ENCODE measurements at regions not wholly inside any gene's neighbourhood (a gene's known extent, or its start where the extent isn't known, plus 50 kb on each side); places are given as distances from the start of the nearest gene placed in this dataset.

GRCh38 chr1:5513179-5513578 is 479.0 kb downstream of the NPHP4 start:
- CTCF ChIA-PET, result no interaction called here
- no peak for DNase-seq (ENCODE audit: extremely low spot score)
- TF ChIP-seq NFRKB (IDR thresholded peaks at IDR 0.05) (no peak), FOXK2 (IDR thresholded peaks at IDR 0.05) (no peak), FOXM1 (IDR thresholded peaks at IDR 0.05; ENCODE audit: borderline replicate concordance) (no peak), TARDBP (IDR thresholded peaks at IDR 0.05) (no peak), L3MBTL2 (conservative IDR thresholded peaks at IDR 0.05) (no peak), ARNT (IDR thresholded peaks at IDR 0.05) (no peak), FOXA1 (IDR thresholded peaks at IDR 0.05) (no peak), BHLHE40 (IDR thresholded peaks at IDR 0.05; ENCODE audit: borderline replicate concordance) (no peak), HDGF (IDR thresholded peaks at IDR 0.05; ENCODE audit: borderline replicate concordance) (no peak), CTBP1 (IDR thresholded peaks at IDR 0.05; ENCODE audit: borderline replicate concordance) (no peak), ZNF384 (IDR thresholded peaks at IDR 0.05) (no peak)
- TF ChIP-seq, protein P1, sequence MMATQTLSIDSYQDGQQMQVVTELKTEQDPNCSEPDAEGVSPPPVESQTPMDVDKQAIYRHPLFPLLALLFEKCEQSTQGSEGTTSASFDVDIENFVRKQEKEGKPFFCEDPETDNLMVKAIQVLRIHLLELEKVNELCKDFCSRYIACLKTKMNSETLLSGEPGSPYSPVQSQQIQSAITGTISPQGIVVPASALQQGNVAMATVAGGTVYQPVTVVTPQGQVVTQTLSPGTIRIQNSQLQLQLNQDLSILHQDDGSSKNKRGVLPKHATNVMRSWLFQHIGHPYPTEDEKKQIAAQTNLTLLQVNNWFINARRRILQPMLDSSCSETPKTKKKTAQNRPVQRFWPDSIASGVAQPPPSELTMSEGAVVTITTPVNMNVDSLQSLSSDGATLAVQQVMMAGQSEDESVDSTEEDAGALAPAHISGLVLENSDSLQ (IDR thresholded peaks at IDR 0.05), result no peak
- POLR2A ChIA-PET, result no interaction called here

DNA sequence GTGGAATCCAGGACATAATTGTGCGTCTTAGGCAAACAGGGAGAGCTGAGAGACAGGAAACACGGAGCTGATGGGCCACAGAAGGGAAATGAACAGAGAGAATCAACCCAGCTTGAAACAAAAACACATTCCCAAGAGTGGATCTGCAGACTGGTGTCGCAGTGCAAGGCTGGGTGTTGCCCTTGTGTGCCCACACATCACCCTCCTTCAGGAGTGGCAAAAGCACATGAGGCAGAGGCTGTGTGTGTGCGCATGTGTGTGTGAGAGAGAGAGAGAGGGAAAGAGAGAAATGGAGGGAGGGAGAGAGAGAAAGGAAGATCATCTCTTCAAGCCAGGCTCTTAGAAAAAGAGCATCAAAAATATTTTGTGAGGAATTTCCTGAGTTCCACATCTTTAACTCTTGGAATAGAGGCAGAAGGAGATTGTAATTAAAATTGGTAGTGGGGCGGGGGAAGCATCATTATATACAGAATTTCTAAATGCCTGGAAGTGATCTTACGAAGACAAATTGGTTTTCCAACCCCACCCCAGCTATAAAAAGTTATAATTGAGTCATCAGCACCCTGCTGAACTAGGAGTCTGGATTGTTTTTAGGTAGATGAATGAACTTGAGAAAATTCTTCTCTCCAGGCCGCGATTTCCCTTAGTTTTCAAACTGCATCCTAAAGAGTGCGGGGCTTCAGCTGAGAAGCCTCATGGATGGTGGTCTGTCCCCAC is 480.7 kb downstream of the NPHP4 start:
- TF ChIP-seq TARDBP (IDR thresholded peaks at IDR 0.05), result no peak
- no peak for TF ChIP-seq CTBP1 (IDR thresholded peaks at IDR 0.05; ENCODE audit: borderline replicate concordance)
- TF ChIP-seq L3MBTL2 (conservative IDR thresholded peaks at IDR 0.05), result no peak
- TF ChIP-seq FOXK2 (IDR thresholded peaks at IDR 0.05), result no peak
- no peak for TF ChIP-seq NFRKB (IDR thresholded peaks at IDR 0.05)
- no peak for TF ChIP-seq HDGF (IDR thresholded peaks at IDR 0.05; ENCODE audit: borderline replicate concordance)
- no peak for TF ChIP-seq ELF4 (IDR thresholded peaks at IDR 0.05)
- no peak for TF ChIP-seq LEF1 (IDR thresholded peaks at IDR 0.05; ENCODE audit: borderline replicate concordance)
- no peak for TF ChIP-seq ZNF384 (IDR thresholded peaks at IDR 0.05)
- no peak for TF ChIP-seq SP1 (IDR thresholded peaks at IDR 0.05)
- TF ChIP-seq, protein P1 (IDR thresholded peaks at IDR 0.05), result no peak
- TF ChIP-seq FOXM1 (IDR thresholded peaks at IDR 0.05; ENCODE audit: borderline replicate concordance), result no peak
- no peak for TF ChIP-seq ARNT (IDR thresholded peaks at IDR 0.05)
- TF ChIP-seq BHLHE40 (IDR thresholded peaks at IDR 0.05; ENCODE audit: borderline replicate concordance), result no peak
- no peak for TF ChIP-seq SUZ12 (IDR thresholded peaks at IDR 0.05)
- TF ChIP-seq FOXA1 (IDR thresholded peaks at IDR 0.05), result no peak
- DNase-seq (ENCODE audit: extremely low spot score), result no peak
- CTCF ChIA-PET, result interaction anchor here (1.9 kb wide), 1 partner anchor 234 kb away, joined by 9 read pairs; no protein-coding TSS in a partner anchor
- POLR2A ChIA-PET, result no interaction called here

DNA sequence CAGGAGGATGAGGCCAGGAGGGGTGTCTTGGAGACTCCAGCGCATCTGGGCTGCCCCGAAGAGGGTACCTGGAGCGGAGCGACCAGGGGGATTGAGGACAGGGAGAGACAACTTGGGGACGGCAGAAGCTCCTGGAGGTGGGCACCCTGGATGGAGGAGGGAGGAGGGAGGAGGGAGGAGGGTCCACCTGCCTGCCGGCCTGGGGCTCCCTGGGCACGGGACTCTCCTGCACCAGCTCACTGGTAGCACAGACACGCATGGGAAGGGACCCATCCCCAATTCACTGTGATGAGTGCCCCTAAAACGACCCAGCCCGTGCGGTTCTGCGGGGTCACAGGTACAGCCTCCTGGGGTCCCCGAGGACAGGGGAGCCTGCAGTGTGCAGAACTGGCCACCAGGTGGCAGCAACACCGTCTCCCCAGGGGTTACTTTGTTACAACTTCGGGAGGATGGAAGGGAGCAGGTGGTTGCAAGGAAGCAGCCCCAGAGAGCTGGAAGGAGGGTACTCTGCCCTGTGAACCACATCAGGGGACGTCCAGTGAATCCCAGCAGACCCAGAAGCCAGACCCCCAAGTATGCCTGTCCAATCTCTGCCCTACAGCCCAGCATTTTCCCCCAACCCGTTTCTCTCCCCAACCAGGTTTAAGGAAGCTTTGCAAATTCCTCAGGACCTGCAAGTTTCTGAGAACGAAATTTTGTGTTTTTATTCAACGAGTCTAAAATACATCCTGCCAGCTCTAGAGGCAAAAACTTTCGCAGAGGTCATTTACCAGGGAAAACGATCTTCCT is 482.4 kb downstream of the NPHP4 start:
- ChIA-PET POLR2A (no interaction called here), CTCF (interaction anchor here (0.5 to 1.9 kb wide), 6 partner anchors 113 to 466 kb away, joined by 3 to 9 read pairs (median 4); no protein-coding TSS in a partner anchor)
- TF ChIP-seq SP1 (IDR thresholded peaks at IDR 0.05), result no peak
- no peak for TF ChIP-seq LEF1 (IDR thresholded peaks at IDR 0.05; ENCODE audit: borderline replicate concordance)
- no peak for TF ChIP-seq ZNF384 (IDR thresholded peaks at IDR 0.05)
- no peak for TF ChIP-seq HDGF (IDR thresholded peaks at IDR 0.05; ENCODE audit: borderline replicate concordance)
- TF ChIP-seq ELF4 (IDR thresholded peaks at IDR 0.05), result no peak
- TF ChIP-seq FOXK2 (IDR thresholded peaks at IDR 0.05), result no peak
- TF ChIP-seq, protein P1 (IDR thresholded peaks at IDR 0.05), result no peak
- peak; percentile 70 for DNase-seq (ENCODE audit: extremely low spot score)

DNA sequence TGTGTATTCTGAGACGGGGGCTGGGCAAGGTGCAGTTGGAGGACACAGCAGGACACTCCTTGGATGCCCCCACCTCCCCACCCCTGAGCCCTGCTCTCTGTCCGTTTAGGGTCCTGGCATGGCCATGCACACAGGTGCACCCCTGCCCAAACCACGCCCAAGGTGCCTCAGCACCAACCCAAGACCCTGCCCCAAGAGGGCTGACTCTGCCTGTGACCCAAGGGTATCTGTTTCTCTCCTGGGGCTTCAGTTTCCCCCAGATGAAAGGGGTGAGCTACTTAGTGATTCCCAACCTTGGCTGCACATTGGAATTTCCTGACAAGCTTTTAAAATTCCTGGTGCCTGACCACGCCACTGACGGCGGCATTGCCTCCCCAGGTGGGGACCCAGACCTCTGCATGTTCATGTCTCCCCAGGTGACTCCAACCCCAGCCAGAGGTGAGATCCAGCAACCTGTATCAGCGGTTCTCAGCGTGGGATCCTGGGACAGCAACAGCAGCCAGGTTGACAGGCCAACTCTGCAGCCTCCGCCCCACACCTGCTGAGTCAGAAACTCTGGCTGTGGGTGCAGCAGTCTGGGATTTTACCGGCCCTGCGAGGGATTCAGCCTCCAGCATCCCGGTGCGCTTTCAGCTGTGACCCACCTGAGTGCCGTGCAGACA is 483.4 kb downstream of the NPHP4 start:
- CTCF ChIA-PET, result interaction anchor here (0.7 kb wide), 1 partner anchor 162 kb away, joined by 4 read pairs; no protein-coding TSS in a partner anchor
- DNase-seq (ENCODE audit: extremely low spot score), result no peak
- TF ChIP-seq ARNT (IDR thresholded peaks at IDR 0.05) (no peak), SUZ12 (IDR thresholded peaks at IDR 0.05) (no peak), LEF1 (IDR thresholded peaks at IDR 0.05; ENCODE audit: borderline replicate concordance) (no peak), HDGF (IDR thresholded peaks at IDR 0.05; ENCODE audit: borderline replicate concordance) (no peak), BHLHE40 (IDR thresholded peaks at IDR 0.05; ENCODE audit: borderline replicate concordance) (no peak), SP1 (IDR thresholded peaks at IDR 0.05) (no peak), TARDBP (IDR thresholded peaks at IDR 0.05) (no peak)
- POLR2A ChIA-PET, result no interaction called here

GRCh38 chr1:5507340-5507739 is 484.9 kb downstream of the NPHP4 start:
- ChIA-PET CTCF (no interaction called here), POLR2A (no interaction called here)
- DNase-seq (ENCODE audit: extremely low spot score), result no peak
- TF ChIP-seq FOXM1 (IDR thresholded peaks at IDR 0.05; ENCODE audit: borderline replicate concordance) (no peak), TARDBP (IDR thresholded peaks at IDR 0.05) (no peak), SP1 (IDR thresholded peaks at IDR 0.05) (no peak), ARNT (IDR thresholded peaks at IDR 0.05) (no peak), ELF4 (IDR thresholded peaks at IDR 0.05) (no peak), HDGF (IDR thresholded peaks at IDR 0.05; ENCODE audit: borderline replicate concordance) (no peak), NFRKB (IDR thresholded peaks at IDR 0.05) (no peak), L3MBTL2 (conservative IDR thresholded peaks at IDR 0.05) (no peak)

All from HEK293T (cell line).